ENCODE measurements at regions not wholly inside any gene's neighbourhood (a gene's known extent, or its start where the extent isn't known, plus 50 kb on each side); places are given as distances from the start of the nearest gene placed in this dataset.

DNA sequence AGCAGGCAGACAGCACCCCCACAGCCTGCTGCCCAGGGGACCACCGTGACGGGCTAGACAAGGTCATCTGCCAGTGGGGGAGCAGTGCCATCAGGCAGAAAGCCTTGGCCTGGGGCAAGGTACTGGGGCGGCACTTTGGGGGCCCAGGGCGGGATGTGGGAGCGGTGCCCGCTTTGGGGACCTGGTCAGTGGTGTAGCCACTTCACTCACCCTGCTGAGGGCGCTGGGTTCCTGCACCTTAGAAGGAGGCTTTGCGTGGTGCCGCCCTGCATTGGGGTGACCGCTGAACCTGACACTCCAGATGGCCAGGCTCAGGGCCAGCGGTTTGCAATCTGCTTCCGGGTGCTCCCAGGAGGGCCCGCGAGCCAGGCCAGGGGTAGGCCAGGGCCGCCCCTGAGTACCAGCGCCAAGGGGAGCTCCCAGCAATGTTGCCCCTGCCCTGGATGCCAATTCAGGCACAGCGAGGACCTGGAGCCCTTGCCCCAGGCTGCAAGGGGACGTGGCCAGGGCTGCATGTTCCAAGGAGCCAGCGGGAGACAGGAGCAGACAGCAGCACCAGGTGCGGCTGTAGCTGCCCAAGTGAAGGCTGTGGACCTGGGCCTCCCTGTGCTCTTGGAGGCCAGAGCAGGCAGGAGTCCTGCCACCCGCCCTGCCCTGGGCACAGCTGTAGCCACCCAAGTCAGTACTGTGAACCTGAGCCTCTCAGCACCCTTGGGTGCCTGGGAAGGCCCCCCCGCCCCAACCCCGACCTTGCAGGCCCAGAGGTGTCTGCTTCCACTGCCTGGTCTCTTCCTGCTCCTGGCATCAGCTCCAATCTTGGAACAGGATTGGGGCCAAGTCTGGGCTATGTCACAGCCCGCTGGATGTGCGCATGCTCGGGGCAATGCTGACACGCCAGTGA is 550.7 kb downstream of the SLC6A15 start:
- no peak for DNase-seq

DNA sequence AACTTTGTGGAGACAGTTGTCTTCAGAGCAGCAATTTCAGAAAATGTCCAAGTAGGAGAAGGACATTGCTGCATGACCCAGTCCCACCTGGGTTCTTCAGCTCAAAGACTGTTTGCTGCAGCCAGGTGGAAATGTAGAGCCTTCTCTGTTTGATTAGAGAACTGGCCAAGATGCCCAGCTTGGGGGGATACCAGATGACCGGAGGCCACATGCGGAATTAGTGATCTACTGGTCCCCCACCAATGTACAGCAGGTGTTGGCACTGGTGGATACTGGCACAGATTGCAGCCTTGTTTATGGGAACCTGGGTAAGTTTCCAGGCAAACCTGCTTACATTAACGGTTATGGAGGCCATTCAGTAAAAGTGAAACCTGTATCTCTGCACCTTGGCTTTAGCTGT is 555.3 kb downstream of the SLC6A15 start:
- DNase-seq, result no peak

DNA sequence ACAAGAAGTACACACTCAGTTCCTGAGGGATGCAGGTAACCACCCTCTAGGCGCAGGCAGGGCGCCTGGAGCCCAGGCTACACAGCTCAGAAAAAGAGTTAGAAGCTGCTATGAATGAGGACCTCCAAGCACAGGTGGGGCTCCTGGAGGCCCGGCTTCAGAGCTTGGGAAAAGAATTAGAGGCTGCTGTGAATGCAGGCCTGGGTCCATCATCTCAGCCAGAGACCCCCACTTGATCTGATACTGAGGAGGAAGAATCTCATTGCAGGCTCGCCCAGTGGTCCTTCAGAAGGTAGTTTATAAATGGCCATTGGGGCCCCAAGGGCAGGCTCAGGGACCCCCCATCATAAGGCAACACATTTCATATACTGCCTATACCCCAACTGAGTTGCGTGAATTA is 556.4 kb downstream of the SLC6A15 start:
- DNase-seq, result no peak

DNA sequence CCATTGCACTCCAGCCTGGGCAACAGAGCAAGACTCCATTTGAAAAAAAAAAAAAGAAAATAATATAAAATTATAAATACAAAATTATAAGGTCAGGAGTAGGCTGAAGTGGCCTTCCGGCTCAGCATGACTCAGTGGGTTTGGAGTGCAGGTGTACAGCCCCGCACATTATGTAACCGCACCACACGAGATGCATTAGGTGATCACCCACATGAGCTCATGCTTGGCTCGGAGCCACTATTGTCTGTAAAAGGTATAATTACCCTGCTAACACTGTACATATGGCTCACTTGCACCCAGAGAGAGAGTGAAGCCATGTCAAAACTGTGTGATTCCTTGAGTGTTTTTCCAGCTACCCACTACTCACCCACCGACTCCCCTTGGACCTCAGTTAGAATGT is 557.0 kb downstream of the SLC6A15 start:
- no peak for DNase-seq

DNA sequence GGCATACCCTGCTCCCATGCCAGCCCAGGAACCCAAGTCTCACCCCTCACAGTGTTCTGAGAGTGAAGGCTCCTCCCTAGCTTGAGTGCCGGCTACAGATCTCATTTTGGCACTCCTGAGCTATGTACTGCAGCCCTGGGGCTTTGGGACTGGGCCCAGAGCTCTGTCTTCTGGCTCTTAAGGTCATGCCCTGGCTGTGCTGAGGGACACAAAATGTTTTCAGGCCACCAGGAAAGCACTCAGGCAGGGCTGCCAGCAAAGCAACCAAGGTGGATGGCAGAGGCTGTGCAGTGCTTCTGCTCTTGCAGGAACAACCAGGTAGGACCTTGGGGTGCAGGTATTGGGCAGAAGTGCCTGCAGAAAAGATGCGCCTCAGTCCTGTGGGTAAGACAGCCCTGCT is 564.0 kb downstream of the SLC6A15 start:
- no peak for DNase-seq

DNA sequence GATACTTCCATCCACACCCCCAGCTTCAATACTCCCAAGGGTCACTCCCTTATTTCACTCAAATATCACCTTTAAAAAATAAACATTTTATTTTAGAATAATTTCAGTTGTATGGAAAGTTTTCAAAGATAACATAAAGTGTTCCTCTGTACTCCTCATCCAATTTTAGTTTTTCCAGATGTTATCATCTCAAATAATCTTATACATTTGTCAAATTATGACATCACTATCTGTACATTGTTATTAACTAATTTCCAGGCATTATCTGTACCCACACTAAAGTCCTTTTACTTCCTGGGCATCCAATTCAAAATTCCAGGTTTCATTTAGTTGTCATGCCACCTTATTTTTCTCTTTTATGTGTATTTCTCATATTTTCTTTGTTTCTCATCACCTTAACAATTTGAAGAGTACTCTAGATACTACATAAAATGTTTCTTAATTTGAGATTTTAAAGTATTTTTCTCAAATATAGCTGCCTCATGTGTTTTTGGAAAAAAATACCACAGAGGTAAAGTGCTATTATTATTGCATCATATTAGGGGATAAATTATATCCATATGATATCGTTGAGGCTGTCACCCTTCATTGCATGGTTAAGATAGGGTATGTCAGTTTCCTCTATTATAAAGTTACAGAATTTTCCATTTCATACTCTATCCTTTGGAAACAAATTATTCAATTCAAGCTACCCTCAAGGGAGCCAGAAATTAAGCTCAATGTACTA is 571.0 kb downstream of the SLC6A15 start:
- DNase-seq, result no peak

DNA sequence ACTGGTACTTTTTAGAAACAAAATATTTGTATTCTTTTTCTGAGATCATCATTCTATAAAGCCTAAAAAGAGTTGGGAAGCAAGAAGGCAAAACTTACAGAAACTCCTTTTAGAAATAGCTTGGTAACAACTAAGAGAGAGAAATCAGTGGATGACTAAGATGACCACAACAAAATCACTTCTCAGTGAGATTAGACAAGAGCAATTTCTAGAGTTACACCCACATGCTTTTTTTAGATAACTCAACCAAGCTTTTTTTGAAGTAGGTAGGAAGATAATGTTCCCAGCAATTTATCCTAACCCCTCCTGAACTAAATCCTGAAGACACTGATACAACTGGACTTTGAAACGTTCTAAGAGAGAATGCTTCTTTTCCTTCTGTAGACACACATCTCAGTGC is 576.4 kb downstream of the SLC6A15 start:
- no peak for DNase-seq

DNA sequence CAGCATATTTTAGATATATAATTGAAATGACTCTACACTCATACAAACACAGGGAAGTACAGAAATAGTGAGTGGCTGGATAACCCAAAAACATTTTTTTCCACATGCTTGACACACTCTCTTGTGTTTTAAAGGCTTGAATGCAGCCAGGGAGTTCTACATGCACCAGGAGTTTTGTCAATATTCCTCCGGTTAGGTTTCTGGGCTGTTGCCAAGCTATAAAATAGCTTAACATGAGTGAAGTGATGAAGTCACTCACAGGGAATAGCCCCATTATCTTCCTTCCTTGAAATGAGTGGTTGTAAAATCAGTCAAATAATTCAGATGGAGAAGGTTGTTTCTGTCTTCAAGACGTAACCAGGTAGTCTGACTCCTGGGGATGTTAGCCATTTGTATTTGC is 582.7 kb downstream of the SLC6A15 start:
- no peak for DNase-seq

DNA sequence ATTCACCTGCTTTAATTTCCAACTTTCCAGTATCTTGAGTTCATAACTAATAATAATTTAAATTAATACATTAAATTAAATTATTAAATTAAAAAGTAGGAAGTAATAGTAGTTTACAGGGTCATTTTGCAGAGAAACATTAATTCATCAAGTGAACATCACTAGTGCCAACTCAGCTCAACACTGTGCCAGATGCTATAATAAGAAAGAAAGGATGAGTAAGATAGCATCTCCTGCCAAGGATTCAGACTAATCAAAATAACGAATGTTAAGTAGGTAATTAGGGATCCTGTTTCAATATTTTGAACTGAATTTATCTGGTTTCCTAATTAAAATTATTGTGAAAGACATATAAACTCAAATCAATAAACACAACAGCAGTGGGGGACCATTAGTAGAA is 596.7 kb downstream of the SLC6A15 start:
- DNase-seq, result no peak

DNA sequence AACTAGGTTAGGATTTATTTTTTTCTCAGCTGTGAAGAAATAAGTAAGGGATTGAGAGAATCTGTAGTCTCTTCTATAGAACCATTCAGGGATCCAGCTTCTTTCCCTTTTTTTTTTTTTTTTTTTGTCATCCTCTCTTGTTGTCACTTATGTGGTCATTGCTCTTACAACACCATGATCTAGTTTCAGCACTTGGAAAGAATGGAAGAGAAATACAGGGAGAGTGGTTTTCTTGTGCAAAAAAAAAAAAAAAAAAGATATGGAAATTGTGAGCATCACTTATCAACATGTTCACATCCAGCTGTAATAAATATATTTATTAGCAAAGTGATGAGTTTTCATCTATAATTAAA is 599.3 kb downstream of the SLC6A15 start:
- DNase-seq, result no peak

DNA sequence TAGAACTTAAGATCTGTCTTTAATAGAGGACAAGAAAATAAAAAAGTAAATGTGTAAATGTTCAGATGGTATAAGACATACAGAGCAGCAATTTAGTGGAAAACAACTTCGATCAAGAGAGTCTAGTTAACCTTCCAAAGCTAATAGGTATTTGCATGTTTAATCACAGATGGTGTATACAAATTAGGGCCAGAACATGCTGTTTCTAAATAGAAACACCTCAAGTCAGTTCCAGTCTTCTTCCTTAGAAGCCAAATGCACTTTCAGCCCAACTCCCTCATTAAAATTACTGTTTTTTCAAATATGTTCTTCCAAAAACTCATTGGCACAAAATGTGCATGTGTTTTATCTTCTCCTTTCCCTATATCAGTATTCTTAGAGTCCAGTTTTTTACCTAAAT is 604.4 kb downstream of the SLC6A15 start:
- no peak for DNase-seq

DNA sequence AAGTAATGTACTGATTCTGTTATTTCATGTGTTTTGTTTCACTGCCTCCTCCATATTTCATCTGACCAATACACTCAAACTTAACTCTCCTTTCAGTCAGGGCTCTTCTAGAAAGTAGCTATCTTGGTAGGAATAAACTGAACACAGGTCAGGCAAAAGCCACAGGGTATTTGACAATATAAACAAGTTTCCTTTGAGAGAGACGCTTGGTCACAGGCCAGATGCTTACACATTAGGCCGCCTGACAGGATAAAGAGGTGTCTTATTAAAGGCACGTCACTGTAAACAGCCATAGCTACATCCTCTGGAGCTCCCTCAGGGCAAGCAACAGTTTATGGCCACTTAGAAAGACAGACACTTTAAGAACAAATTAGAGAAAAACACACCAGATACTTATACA is 607.5 kb downstream of the SLC6A15 start:
- no peak for DNase-seq

DNA sequence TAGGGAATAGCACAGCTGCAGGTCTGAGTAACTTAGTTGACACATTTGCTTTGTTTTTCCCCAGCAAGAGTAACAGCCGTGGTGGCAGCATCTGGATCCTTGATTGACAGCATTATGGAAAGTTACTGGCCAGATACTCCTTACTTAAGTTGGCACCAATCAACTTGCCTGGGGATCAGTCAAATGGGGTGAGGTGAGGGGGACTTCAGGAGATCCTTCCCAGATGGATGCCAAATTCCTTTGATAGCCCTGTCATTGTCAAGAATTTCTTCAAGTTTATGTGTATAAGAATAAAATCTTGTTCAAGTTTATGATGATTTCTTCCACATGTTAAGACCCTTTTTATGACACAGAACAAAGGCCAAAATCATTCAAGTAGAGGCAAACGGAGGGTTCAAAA is 618.4 kb downstream of the SLC6A15 start:
- DNase-seq, result no peak

DNA sequence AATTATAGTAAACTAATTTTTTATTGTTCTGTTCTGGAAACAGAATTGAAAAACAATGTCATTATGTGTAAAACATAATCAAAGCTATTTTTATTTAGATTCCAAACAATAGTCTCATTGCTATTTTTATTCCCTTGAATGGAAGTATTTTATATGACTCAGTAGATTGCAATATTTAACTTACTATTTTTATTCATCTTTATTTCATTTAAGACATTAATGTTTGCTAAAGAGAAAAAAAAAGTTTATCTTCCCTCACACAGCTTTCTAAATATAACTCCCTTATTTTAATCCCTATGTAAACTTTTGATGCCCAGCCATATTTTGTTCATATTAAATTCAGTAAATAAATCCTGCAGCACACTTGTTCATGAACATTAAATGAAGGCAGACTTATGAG is 622.4 kb downstream of the SLC6A15 start:
- DNase-seq, result no peak

DNA sequence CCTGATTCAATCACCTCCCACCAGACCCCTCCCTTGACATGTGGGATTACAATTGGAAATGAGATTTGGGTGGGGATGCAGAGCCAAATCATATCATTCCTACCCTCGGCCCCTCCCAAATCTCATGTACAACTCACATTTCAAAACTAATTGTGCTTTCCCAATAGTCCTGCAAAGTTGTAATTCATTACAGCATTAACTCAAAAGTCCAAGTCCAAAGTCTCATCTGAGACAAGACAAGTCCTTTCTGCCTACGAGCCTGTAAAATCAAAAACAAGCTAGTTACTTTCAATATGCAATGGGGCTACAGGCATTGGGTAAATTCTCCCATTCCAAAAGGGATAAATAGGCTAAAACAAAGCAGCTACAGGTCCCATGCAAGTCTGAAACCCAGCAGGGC is 634.6 kb downstream of the SLC6A15 start:
- DNase-seq, result no peak

DNA sequence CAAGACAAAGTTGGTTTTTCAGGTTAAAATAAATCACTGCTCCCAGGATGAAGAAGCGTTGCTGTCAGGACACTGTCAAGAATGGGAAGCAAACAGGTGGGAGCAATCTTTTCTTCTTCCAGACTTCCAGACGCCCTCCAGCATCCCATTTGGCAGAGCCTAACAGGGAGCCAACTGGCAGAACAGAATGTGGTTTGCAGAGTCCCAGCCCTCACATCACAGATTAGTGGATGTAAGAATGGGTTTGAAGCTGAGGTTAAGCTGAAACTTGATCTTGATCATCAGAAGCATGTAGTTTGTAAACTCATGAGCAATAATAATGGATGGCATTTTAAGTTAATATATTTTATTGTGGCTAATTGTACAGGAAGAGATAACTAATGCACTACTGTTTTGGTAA is 636.4 kb downstream of the SLC6A15 start:
- no peak for DNase-seq

DNA sequence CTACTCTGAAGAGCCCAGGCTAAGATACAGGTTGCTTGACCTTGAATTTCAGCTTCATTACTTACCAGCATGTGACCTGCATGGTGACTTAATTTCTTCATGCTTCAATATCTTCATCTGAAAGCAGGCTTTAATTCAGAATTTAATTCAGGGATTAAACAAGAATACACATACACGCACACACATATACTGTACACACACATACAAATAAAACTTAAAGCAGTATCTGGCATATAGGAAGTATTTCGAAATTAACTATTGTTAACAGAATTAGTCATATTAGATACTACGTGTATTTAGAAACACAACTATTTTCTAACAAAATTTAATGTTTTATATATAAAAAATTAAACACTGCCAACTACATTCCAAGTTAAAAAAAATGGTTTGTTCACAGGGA is 640.3 kb downstream of the SLC6A15 start:
- no peak for DNase-seq

DNA sequence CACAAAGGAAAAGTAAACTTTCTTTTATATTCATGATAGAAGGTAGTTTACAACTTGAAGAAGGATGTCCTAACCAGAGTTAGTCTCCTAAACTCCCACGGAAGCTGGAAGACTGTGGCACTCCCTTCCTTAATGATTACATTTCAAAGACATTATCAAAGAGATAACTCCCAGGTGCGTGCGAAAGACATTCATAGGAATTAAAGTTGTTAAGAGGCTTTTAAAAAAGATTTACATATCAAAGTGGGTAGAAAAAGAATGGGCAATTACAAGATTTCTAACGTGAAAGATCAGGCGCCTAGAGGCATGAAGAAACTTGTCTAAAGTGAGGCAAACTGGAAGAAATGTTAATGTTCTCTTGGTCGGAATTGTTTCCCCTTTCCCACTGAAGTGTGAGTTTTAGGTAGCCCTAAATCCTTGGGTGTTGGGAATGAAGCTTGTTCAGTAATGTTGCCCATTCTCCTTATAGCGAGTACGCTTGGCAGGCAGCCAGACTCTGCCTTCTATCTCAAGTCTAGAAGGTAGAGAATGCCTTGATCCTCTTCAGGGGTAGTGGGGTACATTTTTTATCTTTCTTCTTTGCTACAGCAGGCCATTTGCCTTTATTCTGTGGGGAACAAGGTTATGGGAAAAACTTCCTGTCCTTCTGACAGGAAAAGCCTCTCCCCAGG is 642.0 kb downstream of the SLC6A15 start:
- DNase-seq, result no peak

DNA sequence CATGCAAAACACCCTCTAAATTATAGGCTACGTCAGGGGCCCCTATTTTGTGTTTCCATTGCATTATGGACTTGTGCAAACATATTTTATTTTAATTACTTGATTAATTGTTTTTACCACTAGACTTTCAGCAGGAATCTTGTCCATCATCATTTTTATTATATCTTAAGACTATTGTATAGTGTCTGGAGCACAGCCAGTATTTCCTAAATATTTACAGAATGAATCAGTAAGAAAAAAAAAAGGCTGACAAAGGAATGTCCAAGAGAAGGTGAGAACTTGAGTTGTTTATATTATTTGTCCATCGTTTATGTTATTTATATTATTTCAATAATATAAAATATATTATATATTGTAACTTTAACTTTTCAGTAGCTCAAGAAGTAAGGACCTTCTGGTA is 664.7 kb downstream of the SLC6A15 start:
- no peak for DNase-seq

DNA sequence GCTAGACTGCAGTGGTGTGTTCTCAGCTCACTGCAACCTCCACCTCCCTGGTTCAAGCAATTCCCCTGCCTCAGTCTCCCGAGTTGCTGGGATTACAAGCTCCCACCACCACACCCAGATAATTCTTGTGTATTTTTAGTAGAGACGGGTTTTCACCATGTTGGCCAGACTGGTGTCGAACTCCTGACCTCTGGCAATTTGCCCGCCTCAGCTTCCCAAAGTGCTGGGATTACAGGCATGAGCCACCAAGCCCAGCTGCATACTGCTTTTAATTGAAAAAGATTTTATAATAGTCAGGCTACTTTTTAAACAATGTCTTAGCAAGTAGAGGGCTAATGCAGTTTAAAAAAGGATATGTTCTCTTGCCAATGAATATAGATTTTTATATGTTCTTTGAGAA is 668.9 kb downstream of the SLC6A15 start:
- DNase-seq, result no peak

DNA sequence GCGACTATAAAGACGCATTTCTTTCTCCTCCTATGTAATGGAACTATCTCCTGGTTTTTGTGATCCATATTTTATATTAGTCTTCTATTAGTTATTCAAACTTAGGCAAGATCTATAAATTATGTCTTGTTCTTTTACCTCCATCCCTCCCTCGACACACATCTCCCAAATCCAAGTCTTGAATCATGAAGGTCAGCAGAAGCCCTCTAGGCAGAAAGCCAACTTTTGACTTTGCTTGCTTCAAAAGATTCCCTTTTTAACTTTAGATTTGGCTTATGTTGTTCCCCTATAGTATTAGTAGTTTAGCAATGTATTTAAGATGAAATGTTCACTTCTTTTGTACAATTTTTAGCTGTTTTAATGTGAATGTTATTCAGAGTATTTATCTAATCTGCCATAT is 689.8 kb downstream of the SLC6A15 start:
- no peak for DNase-seq

DNA sequence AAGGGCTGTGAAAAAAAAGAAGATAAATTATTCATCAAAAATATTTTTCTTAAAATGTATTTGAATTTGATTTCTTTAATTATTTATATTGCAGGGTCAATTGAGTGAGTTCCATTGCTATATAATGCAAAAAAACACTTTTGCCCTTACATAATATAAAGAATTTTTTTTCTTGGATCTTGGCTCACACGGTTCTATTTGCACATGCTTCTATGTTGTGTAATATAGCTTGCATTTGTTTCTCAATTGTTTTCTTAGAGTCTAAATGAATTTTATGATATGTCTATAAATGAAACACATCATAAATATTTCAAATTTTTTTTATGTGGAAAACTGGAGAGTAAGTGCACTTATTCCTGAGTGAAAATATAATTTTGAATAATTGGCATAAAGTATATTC is 694.2 kb downstream of the SLC6A15 start:
- DNase-seq, result no peak

DNA sequence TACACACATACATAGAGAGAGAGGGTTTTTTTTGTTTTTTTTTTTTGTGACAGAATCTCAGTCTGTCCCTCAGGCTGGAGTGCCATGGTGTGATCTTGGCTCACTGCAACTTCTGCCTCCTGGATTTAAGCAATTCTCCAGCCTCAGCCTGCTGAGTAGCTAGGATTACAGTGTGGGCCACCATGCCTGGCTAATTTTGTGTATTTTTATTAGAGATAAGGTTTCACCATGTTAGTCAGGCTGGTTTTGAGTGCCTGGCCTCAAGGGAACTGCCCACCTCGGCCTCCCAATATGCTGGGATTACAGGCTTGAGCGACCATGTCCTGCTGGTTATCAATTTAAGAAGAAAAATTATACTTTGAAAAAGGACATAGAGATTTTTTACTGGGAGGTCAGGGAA is 710.6 kb downstream of the SLC6A15 start:
- DNase-seq, result no peak

DNA sequence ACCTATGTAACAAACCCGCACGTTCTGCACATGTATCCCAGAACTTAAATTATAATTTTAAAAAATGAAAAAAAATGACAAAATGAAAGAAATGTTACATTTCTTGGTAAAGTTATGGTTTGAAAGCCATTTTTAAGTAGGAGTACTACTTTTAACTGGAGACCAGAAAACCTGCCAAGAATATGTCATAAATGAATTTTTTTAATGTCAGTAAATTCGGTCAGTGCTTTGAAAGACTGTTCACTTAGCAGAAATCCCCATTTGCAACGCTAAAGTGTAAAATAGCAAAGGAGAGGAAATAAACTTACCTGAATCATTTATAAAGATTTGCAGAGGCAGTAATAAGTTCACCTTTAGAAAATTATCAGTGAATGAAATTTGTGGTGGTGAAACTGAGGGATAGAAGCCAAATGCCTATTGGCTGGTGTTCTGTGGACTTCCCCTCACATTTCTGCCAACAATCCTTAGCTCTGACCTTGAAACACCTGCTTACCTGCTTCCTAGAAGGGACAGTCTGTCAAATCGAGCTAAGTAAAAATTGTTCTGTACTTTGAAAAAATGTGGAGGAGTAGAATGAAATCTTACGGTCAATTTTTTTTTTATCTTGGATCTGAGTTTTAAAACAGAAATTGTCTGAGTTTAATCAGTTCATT is 714.2 kb downstream of the SLC6A15 start:
- no peak for DNase-seq
